Astrocyte of the cerebellum (primary cell): ENCODE measurements at regions not wholly inside any gene's neighbourhood (a gene's known extent, or its start where the extent isn't known, plus 50 kb on each side); places are given as distances from the start of the nearest gene placed in this dataset.

ENCODE experiments used
- DNase-seq: peaks from one replicate; pipeline ENCODE4 v3.0.0-alpha.2; 2011; ENCODE audit warnings: low read depth
- H3K4me3 ChIP-seq: 2 replicates; pipeline ENCODE4 v1.5.1; 2011; ENCODE audit warnings: mild to moderate bottlenecking, low read depth, low read length, moderate library complexity
- CTCF ChIP-seq: IDR thresholded peaks from 2 replicates; pipeline ENCODE4 v1.5.1; 2012; ENCODE audit warnings: low read length, low read depth, moderate library complexity, mild to moderate bottlenecking; ENCODE audit errors: missing control alignments
- in situ Hi-C: cut with HindIII; loops from 2 replicates; pipeline ENCODE4 v1.10.0; 2017; ENCODE audit warnings: low sequenced_read_pairs

DNA sequence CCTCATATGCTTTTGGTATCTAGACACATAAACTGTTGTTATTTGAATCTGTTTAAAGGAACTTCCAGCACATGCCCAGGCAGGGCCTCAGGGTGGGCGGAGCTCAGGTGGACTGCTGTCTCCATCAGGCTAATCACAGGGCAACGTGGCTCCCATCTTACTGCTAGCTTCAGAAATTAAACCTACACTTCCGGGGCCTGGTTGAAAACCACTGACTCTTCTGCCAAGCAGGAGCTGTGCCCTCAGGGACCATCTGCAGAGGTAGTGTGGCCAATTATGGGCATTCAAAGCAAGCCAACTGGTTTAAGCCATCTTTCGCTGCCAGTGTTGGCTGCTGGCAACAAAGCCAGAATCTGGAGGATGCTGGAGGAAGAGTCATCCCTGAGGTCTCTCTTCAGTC, 97.5 kb downstream of the TMX1 start:
- no peak for DNase-seq
- H3K4me3 ChIP-seq: no peak overlapping the region
- in situ Hi-C loops: no loop called here
- no peak for TF ChIP-seq CTCF

- in situ Hi-C loops: no loop called here
- DNase-seq: no peak
- TF ChIP-seq CTCF: no peak
- no peak overlapping the region for H3K4me3 ChIP-seq
Measured at GRCh38 chr14:51341338-51341737, 101.3 kb downstream of the TMX1 start.

- no peak for DNase-seq
- in situ Hi-C loops: no loop called here
- H3K4me3 ChIP-seq: no peak overlapping the region
- no peak for TF ChIP-seq CTCF
Measured at GRCh38 chr14:51342226-51342625, 102.2 kb downstream of the TMX1 start.

GRCh38 chr14:51351997-51352396, 112.0 kb downstream of the TMX1 start:
- in situ Hi-C loops: no loop called here
- DNase-seq: no peak
- TF ChIP-seq CTCF: no peak
- H3K4me3 ChIP-seq: no peak overlapping the region

DNA sequence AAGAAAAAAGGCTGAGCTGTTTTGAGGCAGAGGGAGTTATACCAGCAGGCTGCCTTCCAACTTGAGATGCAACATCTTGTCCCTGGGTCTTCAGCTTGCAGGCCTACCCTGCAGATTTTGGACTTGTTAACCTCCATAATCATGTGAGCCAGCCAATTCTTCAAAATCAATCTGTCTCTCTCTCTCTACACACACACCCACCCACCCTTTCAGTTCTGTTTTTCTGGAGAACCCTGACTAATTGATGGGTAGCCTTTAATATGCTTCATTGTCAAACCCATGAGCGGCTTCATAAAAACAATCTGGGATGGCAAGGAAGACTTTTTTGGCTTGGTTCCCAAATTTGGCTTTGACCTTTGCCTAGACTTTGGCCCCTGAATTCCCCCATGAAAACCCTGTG, 113.9 kb downstream of the TMX1 start:
- TF ChIP-seq CTCF: no peak
- H3K4me3 ChIP-seq: no peak overlapping the region
- in situ Hi-C loops: no loop called here
- DNase-seq: no peak

- H3K4me3 ChIP-seq: no peak overlapping the region
- no peak for TF ChIP-seq CTCF
- DNase-seq: no peak
- in situ Hi-C loops: no loop called here
Measured at GRCh38 chr14:51354846-51355245, 114.8 kb downstream of the TMX1 start.

DNA sequence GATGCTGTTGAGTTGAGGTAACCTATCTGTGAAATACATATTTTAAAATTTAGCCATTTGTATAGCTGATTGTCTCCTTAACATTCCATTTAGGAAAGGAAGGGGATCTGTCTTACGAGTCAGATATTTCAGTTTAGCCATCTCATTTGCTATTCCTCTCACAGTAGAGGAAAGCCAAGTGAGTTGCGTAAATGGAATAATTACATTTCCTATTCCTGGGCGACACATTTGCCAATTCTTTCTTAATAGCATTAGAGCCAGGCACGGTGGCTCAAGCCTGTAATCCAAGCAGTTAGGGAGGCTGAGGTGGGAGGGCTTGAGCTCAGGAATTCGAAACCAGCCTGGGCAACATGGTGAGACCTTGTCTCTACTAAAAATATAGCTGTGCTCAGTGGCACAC, 116.3 kb downstream of the TMX1 start:
- TF ChIP-seq CTCF: no peak
- no peak for DNase-seq
- H3K4me3 ChIP-seq: no peak overlapping the region
- in situ Hi-C loops: no loop called here
